HepG2 (cell line): ENCODE measurements at regions not wholly inside any gene's neighbourhood (a gene's known extent, or its start where the extent isn't known, plus 50 kb on each side); places are given as distances from the start of the nearest gene placed in this dataset.

Experiments used
- ATM ChIP-seq: fragments of 450-650 bp; IDR thresholded peaks from 2 replicates; pipeline ENCODE4 v1.7.1; 2017; ENCODE audit warnings: mild to moderate bottlenecking, borderline replicate concordance
- MAFK ChIP-seq, 2 experiments: IDR thresholded peaks in 1 of 2; conservative IDR thresholded peaks in 1 of 2; 2 replicates each; pipeline ENCODE4 v1.6.1; 2011; ENCODE audit warnings: improper control_type of control experiment in 2 of 2, low read length in 2 of 2
- NFYB ChIP-seq: sonication (generic); formaldehyde crosslinking; IDR thresholded peaks from 2 replicates; pipeline ENCODE4 v1.4.0; 2020; ENCODE audit warnings: missing genetic modification reagents
- POLR2AphosphoS5 ChIP-seq: IDR thresholded peaks from 2 replicates; pipeline ENCODE4 v1.6.1; 2012; ENCODE audit warnings: low read depth, low read length
- ZNF891 ChIP-seq: sonication (generic); formaldehyde crosslinking; IDR thresholded peaks from 2 replicates; pipeline ENCODE4 v1.5.0; 2020; ENCODE audit warnings: mild to moderate bottlenecking, missing genetic modification reagents
- TF ChIP-seq, protein P1 (sequence below), 2 experiments: sonication (generic) in 1 of 2; formaldehyde crosslinking in 1 of 2; IDR thresholded peaks; 2 replicates each; pipeline versions ENCODE4 v1.4.0 to v1.6.1; 2016 to 2020; ENCODE audit warnings: borderline replicate concordance in 1 of 2, low read depth in 1 of 2, mild to moderate bottlenecking in 1 of 2, missing genetic modification reagents in 1 of 2
- TF ChIP-seq, protein P2 (sequence below): sonication (generic); formaldehyde crosslinking; IDR thresholded peaks from 2 replicates; pipeline ENCODE4 v1.5.0; 2020; ENCODE audit warnings: mild to moderate bottlenecking, missing genetic modification reagents, moderate library complexity

DNA sequence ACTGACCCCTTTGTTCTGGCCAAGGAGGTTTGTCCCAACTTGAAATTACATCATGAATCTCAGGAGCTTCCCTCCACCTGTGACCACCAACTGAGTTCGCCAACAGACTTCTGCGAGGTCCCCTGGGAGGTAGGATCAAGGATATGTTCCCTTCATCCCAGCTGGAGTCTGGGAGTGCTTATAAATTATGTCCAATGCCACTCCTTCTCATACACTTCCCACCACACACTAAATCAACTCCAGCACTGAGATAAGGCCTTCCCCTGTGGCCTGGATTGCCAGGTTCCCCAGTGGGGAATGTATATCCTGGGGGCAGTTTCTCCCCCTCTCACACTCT lies 99.2 kb downstream of the RND3 start:
- TF ChIP-seq POLR2AphosphoS5 (no peak), ZNF891 (CRISPR knock-in tag) (no peak), MAFK (conservative IDR thresholded peaks at IDR 0.05 in 1 of 2, IDR thresholded peaks at IDR 0.05 in 1 of 2; ENCODE audit: low read length in 2 of 2) (no peak), ATM (no peak), NFYB (CRISPR knock-in tag) (no peak)
- TF ChIP-seq, protein P1, sequence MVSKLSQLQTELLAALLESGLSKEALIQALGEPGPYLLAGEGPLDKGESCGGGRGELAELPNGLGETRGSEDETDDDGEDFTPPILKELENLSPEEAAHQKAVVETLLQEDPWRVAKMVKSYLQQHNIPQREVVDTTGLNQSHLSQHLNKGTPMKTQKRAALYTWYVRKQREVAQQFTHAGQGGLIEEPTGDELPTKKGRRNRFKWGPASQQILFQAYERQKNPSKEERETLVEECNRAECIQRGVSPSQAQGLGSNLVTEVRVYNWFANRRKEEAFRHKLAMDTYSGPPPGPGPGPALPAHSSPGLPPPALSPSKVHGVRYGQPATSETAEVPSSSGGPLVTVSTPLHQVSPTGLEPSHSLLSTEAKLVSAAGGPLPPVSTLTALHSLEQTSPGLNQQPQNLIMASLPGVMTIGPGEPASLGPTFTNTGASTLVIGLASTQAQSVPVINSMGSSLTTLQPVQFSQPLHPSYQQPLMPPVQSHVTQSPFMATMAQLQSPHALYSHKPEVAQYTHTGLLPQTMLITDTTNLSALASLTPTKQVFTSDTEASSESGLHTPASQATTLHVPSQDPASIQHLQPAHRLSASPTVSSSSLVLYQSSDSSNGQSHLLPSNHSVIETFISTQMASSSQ (IDR thresholded peaks at IDR 0.05; ENCODE audit: low read depth): no peak
- TF ChIP-seq, protein P1 (CRISPR knock-in tag; IDR thresholded peaks at IDR 0.05; ENCODE audit: borderline replicate concordance): no peak
- TF ChIP-seq, protein P2, sequence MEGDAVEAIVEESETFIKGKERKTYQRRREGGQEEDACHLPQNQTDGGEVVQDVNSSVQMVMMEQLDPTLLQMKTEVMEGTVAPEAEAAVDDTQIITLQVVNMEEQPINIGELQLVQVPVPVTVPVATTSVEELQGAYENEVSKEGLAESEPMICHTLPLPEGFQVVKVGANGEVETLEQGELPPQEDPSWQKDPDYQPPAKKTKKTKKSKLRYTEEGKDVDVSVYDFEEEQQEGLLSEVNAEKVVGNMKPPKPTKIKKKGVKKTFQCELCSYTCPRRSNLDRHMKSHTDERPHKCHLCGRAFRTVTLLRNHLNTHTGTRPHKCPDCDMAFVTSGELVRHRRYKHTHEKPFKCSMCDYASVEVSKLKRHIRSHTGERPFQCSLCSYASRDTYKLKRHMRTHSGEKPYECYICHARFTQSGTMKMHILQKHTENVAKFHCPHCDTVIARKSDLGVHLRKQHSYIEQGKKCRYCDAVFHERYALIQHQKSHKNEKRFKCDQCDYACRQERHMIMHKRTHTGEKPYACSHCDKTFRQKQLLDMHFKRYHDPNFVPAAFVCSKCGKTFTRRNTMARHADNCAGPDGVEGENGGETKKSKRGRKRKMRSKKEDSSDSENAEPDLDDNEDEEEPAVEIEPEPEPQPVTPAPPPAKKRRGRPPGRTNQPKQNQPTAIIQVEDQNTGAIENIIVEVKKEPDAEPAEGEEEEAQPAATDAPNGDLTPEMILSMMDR: no peak
